GM23248 (cell line): ENCODE measurements at regions not wholly inside any gene's neighbourhood (a gene's known extent, or its start where the extent isn't known, plus 50 kb on each side); places are given as distances from the start of the nearest gene placed in this dataset.
A peak's percentile ranks its signal among the peaks of the same experiment; 100 is the strongest.

Source experiments
- DNase-seq: peaks from one replicate; pipeline ENCODE4 v3.0.0-alpha.2; 2015
- H2AFZ ChIP-seq: fragments of 200-600 bp; sonication (generic); 2 replicates; pipeline ENCODE4 v1.6.1; 2016; ENCODE audit warnings: antibody characterized with exemption
- H3F3A ChIP-seq: fragments of 200-600 bp; sonication (generic); 2 replicates; pipeline ENCODE4 v1.6.1; 2016; ENCODE audit warnings: mild to moderate bottlenecking, antibody characterized with exemption, mixed run types; ENCODE audit not compliant: insufficient read depth
- H3K27ac ChIP-seq: fragments of 200-600 bp; sonication (generic); 2 replicates; pipeline ENCODE4 v1.5.1; 2016; ENCODE audit warnings: mild to moderate bottlenecking
- H3K27me3 ChIP-seq: fragments of 200-600 bp; sonication (generic); replicated peaks from 2 replicates; pipeline ENCODE4 v1.6.1; 2016; ENCODE audit warnings: mild to moderate bottlenecking; ENCODE audit not compliant: insufficient read depth
- H3K36me3 ChIP-seq: fragments of 200-600 bp; sonication (generic); 2 replicates; pipeline ENCODE4 v1.6.1; 2016; ENCODE audit warnings: low read depth, mild to moderate bottlenecking
- H3K4me1 ChIP-seq: fragments of 200-600 bp; sonication (generic); 2 replicates; pipeline ENCODE4 v1.6.1; 2016; ENCODE audit warnings: mild to moderate bottlenecking; ENCODE audit not compliant: insufficient read depth
- H3K4me2 ChIP-seq: fragments of 200-600 bp; sonication (generic); one replicate; pipeline ENCODE4 v1.6.1; 2016; ENCODE audit warnings: mild to moderate bottlenecking; ENCODE audit not compliant: unreplicated experiment
- H3K4me3 ChIP-seq: fragments of 200-600 bp; sonication (generic); 2 replicates; pipeline ENCODE4 v1.5.1; 2016; ENCODE audit warnings: mild to moderate bottlenecking
- H3K79me2 ChIP-seq: fragments of 200-600 bp; sonication (generic); 2 replicates; pipeline ENCODE4 v1.6.1; 2016; ENCODE audit warnings: mild to moderate bottlenecking; ENCODE audit not compliant: insufficient read depth
- H3K9ac ChIP-seq: fragments of 200-600 bp; sonication (generic); 2 replicates; pipeline ENCODE4 v1.6.1; 2016; ENCODE audit warnings: mild to moderate bottlenecking
- H3K9me2 ChIP-seq: fragments of 200-600 bp; sonication (generic); 2 replicates; pipeline ENCODE4 v1.6.1; 2016; ENCODE audit warnings: mixed run types, mild to moderate bottlenecking, moderate library complexity; ENCODE audit not compliant: insufficient read depth
- H3K9me3 ChIP-seq: fragments of 200-600 bp; sonication (generic); one replicate; pipeline ENCODE4 v1.6.1; 2017; ENCODE audit warnings: low read depth
- H4K20me1 ChIP-seq: fragments of 200-600 bp; sonication (generic); 2 replicates; pipeline ENCODE4 v1.6.0; 2016; ENCODE audit not compliant: insufficient read depth
- EZH2 ChIP-seq: fragments of 200-600 bp; sonication (generic); IDR thresholded peaks from 2 replicates; pipeline ENCODE4 v1.6.1; 2018; ENCODE audit warnings: antibody characterized with exemption, mild to moderate bottlenecking; ENCODE audit not compliant: insufficient read depth, poor library complexity, severe bottlenecking
- EZH2phosphoT487 ChIP-seq: fragments of 200-600 bp; sonication (generic); IDR thresholded peaks from 2 replicates; pipeline ENCODE4 v1.6.1; 2018; ENCODE audit warnings: antibody characterized with exemption, moderate library complexity, mild to moderate bottlenecking, low read depth; ENCODE audit not compliant: insufficient read depth
- WGBS, 2 experiments: methylation state at CpG; one replicate each; pipeline ENCODE4 v1.1.6; 2015 to 2017; ENCODE audit warnings: low lambda C conversion rate in 2 of 2, low coverage in 1 of 2; ENCODE audit errors: missing lambda C conversion rate in 2 of 2; 5-methylcytosine and 5-hydroxymethylcytosine counted together
- in situ Hi-C: fragments of 300-500 bp; cut with MboI; formaldehyde crosslinking; loops from 2 replicates; pipeline ENCODE4 v1.15.0; 2020

DNA sequence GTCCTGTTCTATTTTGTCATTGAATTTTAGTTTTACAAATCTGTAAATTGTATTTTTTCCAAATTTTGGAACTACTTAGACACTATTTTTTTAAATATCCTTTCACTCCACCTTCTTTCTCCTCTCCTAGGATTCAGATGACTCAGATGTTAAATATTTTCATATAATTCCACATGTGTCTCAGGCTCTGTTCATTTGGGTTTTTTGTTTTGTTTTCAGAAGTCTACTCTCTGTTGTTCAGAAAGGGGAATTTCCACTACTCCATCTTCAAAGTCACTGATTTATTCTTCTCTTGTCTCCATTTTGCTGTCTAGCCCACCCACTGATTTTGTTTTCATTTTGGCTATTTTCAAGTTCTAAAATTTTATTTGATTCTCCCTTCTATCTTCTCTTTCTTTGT is 264.0 kb upstream of the SLIT2 start:
- Histone ChIP-seq H3K9me3 (no peaks in the 10 kb centered on the region), H3K36me3 (no peaks in the 10 kb centered on the region), H3K4me1 (peaks cover 29% of the 10 kb centered on the region), H3K27ac (peak overlapping the region; percentile 56), H3K27me3 (no peaks in the 10 kb centered on the region), H3K4me2 (peak overlapping the region; percentile 63), H3K4me3 (peak overlapping the region; percentile 7; the same call in 1 of the 2 replicates), H4K20me1 (no peaks in the 10 kb centered on the region), H3F3A (peaks cover 21% of the 10 kb centered on the region), H3K9me2 (no peaks in the 10 kb centered on the region), H2AFZ (peak overlapping the region; percentile 57), H3K79me2 (no peaks in the 10 kb centered on the region), H3K9ac (peak overlapping the region; percentile 7; the same call in 1 of the 2 replicates)
- no peak for TF ChIP-seq EZH2phosphoT487
- DNase-seq: peak; percentile 72
- in situ Hi-C loops: no loop called here

DNA sequence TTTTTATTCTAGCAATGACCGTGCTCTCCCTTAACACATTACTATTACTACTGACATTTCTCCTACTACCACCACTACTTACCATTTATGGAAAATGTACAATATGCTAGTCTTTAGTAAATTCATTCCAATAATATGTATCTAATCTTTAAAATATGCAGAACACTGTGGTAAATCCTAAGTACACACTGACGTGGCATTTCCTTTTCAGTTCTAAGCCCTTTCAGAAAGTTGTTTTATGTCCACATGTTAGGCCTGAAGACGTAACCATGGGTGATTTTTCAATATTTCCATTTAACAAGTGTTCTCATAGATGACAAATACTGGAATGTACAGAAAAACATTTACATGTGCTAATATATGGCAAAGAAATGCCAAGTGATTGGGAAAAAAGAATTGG is 268.6 kb upstream of the SLIT2 start:
- H3K4me1 ChIP-seq: peaks cover 31% of the 10 kb centered on the region
- peak overlapping the region; percentile 48 for H3K4me2 ChIP-seq
- no peaks in the 10 kb centered on the region for H3K36me3 ChIP-seq
- no peaks in the 10 kb centered on the region for H3K79me2 ChIP-seq
- H3K9ac ChIP-seq: peak overlapping the region; percentile 70
- peak overlapping the region; percentile 96 for H3K27ac ChIP-seq
- in situ Hi-C loops: no loop called here
- H3K9me3 ChIP-seq: no peaks in the 10 kb centered on the region
- H3K27me3 ChIP-seq: no peaks in the 10 kb centered on the region
- H2AFZ ChIP-seq: peak overlapping the region; percentile 16
- no peaks in the 10 kb centered on the region for H3K9me2 ChIP-seq
- H3K4me3 ChIP-seq: 0 out of 2 replicates have a peak overlapping the region, but pooled peaks have one; percentile 6
- WGBS, 2 experiments: 11 to 12% methylated on average over 3 of the region's 3 CpGs
- peak; percentile 95 for DNase-seq
- no peaks in the 10 kb centered on the region for H4K20me1 ChIP-seq
- peaks cover 33% of the 10 kb centered on the region for H3F3A ChIP-seq
- TF ChIP-seq EZH2phosphoT487: no peak
- TF ChIP-seq EZH2: no peak

DNA sequence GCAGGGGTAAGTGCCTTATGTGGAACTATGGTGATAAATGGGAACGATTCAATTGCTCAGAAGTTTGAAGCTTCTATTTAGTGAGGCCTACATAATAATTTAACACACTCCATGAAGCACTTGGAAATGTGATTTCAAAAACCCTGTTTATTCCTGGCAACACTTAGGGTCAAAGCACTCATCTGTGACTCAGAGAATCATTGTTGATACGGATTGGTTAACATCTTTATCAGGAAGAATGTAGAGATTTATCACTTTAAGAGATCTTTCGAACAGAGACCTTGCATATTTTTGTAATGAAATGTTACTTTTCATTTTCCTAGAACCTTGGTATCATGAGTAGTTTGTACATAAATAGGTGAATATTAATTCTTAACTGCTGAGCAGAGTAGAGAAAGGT is 269.1 kb upstream of the SLIT2 start:
- peak overlapping the region; percentile 96 for H3K27ac ChIP-seq
- TF ChIP-seq EZH2phosphoT487 (no peak), EZH2 (no peak)
- in situ Hi-C loops: no loop called here
- peaks cover 29% of the 10 kb centered on the region for H3F3A ChIP-seq
- H3K79me2 ChIP-seq: no peaks in the 10 kb centered on the region
- H3K4me1 ChIP-seq: peaks cover 26% of the 10 kb centered on the region
- H3K9ac ChIP-seq: peak overlapping the region; percentile 64
- no peaks in the 10 kb centered on the region for H3K9me3 ChIP-seq
- no peaks in the 10 kb centered on the region for H3K9me2 ChIP-seq
- 0 out of 2 replicates have a peak overlapping the region, but pooled peaks have one; percentile 6 for H3K4me3 ChIP-seq
- no peaks in the 10 kb centered on the region for H3K27me3 ChIP-seq
- DNase-seq: peak; percentile 62
- no peaks in the 10 kb centered on the region for H4K20me1 ChIP-seq
- no peaks in the 10 kb centered on the region for H3K36me3 ChIP-seq
- WGBS, 2 experiments: 33 to 38% methylated on average over 3 of the region's 3 CpGs
- peak overlapping the region; percentile 4; the same call in 1 of the 2 replicates for H2AFZ ChIP-seq
- peak overlapping the region; percentile 38 for H3K4me2 ChIP-seq

DNA sequence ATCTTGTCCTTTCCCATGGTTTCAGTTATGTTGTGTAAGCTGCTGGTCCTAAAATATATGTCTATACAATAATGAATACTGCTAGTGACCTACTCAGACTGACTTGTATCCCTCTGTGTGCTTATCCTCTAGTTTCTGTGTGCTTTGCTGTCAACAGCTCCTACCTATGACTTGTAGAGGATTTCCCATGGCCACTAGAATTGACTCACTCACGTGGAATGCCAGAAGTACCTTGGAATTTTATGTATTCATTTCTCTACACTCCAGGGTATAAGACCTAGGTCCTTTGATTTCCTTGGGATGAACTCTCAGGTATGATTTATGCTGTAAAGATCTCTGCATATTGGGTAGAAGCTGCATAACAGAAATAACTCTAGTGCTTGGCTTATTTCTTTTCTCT is 279.9 kb upstream of the SLIT2 start:
- WGBS, 2 experiments: 78 to 100% methylated on average over 1 of the region's 1 CpG

DNA sequence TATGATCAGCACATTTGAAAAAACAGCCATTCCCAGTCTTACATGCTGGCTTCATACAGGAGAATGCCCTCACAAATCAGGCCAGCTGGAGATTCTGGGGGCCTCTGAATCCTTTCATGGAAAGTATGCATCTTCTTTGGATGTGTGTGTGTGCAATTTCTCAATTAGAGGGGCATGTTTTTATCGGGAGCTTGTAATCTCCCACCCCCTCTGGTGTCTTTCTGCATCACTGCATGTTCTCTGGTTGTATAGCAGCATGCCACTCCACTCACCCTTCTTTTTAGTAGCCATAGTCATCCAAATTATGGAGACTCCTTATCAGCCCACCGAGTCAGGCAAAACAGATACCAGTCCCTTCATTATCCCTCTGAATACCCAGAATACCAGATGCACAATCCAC is 282.2 kb upstream of the SLIT2 start:
- in situ Hi-C loops: no loop called here
- Histone ChIP-seq H3K9me3 (no peaks in the 10 kb centered on the region), H3K4me2 (no peak overlapping the region), H3K79me2 (no peaks in the 10 kb centered on the region), H4K20me1 (no peaks in the 10 kb centered on the region), H3K27me3 (no peaks in the 10 kb centered on the region), H3K27ac (no peak overlapping the region), H3K36me3 (no peaks in the 10 kb centered on the region), H3K9ac (no peak overlapping the region), H3K4me1 (0 out of 2 replicates have a peak, but pooled peaks cover 14% of the 10 kb centered on the region), H3K4me3 (no peak overlapping the region), H3K9me2 (no peaks in the 10 kb centered on the region), H3F3A (no peaks in the 10 kb centered on the region), H2AFZ (no peak overlapping the region)
- no peak for TF ChIP-seq EZH2
- TF ChIP-seq EZH2phosphoT487: no peak
- no peak for DNase-seq
- 54 to 57% methylated on average over 2 of the region's 2 CpGs for WGBS, 2 experiments

More for the DNA sequence above, 279.9 kb upstream of the SLIT2 start:
- Histone ChIP-seq H3K9me3 (no peaks in the 10 kb centered on the region), H3K4me3 (no peak overlapping the region), H3K27me3 (no peaks in the 10 kb centered on the region), H3K4me1 (0 out of 2 replicates have a peak, but pooled peaks cover 14% of the 10 kb centered on the region), H2AFZ (no peak overlapping the region), H4K20me1 (no peaks in the 10 kb centered on the region), H3K27ac (no peak overlapping the region), H3K4me2 (no peak overlapping the region), H3K79me2 (no peaks in the 10 kb centered on the region), H3F3A (no peaks in the 10 kb centered on the region), H3K9ac (no peak overlapping the region), H3K36me3 (no peaks in the 10 kb centered on the region), H3K9me2 (no peaks in the 10 kb centered on the region)
- TF ChIP-seq EZH2phosphoT487 (no peak), EZH2 (no peak)
- in situ Hi-C loops: no loop called here
- no peak for DNase-seq
